C4-2B (cell line): ENCODE measurements at regions not wholly inside any gene's neighbourhood (a gene's known extent, or its start where the extent isn't known, plus 50 kb on each side); places are given as distances from the start of the nearest gene placed in this dataset.

Experiments used
- H3K27ac ChIP-seq: fragments of 450-650 bp; 2 replicates; pipeline ENCODE4 v1.5.1; 2017
- ZFX ChIP-seq: fragments of 450-650 bp; IDR thresholded peaks from 2 replicates; pipeline ENCODE4 v1.6.1; 2017
- TF ChIP-seq, protein P1 (sequence below): fragments of 450-650 bp; conservative IDR thresholded peaks from 2 replicates; pipeline ENCODE4 v1.5.1; 2017; ENCODE audit warnings: mild to moderate bottlenecking

DNA sequence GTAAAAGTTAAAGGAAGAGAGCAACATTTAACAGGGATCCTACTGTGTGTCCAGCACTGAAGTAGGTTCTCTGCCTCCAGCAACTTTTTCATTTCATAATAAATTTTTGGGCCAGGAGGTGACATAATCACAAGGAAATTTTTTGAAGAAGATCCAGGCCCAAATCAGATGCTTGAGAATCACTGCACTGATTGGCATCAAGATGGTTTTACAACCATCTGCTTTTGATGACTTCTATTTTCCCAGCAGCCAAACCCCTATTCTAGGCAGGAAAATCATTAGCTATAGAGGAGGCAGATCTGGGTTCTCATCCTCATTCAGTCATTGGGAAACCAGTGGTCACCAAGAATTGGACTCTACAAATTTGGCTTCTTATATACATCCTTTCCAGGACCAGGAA lies 79.0 kb downstream of the ARL4A start:
- H3K27ac ChIP-seq = no peak overlapping the region

DNA sequence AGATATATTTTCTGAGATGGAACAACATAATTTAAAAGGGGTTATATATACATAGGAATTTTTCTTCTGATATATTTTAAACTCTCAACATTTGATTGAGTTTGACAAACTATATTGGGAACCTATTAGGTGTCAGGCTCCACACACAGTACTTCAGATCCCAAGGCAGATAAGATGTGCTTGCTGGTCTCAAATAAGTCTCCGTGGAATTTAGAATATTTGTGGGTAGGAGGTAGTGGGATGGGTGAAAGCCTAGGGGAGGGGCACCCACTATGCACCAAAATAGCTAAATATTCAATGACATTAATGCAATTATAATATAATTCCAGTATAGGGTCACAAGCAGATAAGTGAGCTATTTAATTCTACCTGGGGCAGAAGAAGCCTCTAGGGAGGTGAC lies 81.5 kb downstream of the ARL4A start:
- H3K27ac ChIP-seq = no peak overlapping the region
- TF ChIP-seq ZFX = no peak
- TF ChIP-seq, protein P1, sequence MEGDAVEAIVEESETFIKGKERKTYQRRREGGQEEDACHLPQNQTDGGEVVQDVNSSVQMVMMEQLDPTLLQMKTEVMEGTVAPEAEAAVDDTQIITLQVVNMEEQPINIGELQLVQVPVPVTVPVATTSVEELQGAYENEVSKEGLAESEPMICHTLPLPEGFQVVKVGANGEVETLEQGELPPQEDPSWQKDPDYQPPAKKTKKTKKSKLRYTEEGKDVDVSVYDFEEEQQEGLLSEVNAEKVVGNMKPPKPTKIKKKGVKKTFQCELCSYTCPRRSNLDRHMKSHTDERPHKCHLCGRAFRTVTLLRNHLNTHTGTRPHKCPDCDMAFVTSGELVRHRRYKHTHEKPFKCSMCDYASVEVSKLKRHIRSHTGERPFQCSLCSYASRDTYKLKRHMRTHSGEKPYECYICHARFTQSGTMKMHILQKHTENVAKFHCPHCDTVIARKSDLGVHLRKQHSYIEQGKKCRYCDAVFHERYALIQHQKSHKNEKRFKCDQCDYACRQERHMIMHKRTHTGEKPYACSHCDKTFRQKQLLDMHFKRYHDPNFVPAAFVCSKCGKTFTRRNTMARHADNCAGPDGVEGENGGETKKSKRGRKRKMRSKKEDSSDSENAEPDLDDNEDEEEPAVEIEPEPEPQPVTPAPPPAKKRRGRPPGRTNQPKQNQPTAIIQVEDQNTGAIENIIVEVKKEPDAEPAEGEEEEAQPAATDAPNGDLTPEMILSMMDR = no peak

More for the DNA sequence above, 79.0 kb downstream of the ARL4A start:
- TF ChIP-seq ZFX = no peak
- TF ChIP-seq, protein P1 = no peak

DNA sequence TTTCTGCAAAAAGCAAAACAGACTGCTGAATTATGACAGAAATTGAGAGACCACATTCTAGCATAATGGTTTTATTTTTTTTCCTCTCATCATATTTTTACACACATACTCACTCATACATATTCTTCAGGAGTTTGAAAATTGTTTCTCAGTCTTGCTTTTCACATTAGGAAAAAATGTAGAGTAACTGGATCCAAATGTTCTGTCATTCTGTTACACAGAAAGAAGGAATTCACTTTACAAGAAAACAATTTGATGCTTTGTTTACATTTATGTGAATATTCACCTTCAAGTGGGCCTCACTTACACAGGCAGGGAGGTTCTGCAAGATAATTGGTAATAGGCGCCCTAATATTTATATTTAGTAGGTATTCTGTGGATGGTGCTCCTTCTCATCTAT lies 82.0 kb downstream of the ARL4A start:
- TF ChIP-seq, protein P1 = no peak
- no peak for TF ChIP-seq ZFX
- no peak overlapping the region for H3K27ac ChIP-seq

DNA sequence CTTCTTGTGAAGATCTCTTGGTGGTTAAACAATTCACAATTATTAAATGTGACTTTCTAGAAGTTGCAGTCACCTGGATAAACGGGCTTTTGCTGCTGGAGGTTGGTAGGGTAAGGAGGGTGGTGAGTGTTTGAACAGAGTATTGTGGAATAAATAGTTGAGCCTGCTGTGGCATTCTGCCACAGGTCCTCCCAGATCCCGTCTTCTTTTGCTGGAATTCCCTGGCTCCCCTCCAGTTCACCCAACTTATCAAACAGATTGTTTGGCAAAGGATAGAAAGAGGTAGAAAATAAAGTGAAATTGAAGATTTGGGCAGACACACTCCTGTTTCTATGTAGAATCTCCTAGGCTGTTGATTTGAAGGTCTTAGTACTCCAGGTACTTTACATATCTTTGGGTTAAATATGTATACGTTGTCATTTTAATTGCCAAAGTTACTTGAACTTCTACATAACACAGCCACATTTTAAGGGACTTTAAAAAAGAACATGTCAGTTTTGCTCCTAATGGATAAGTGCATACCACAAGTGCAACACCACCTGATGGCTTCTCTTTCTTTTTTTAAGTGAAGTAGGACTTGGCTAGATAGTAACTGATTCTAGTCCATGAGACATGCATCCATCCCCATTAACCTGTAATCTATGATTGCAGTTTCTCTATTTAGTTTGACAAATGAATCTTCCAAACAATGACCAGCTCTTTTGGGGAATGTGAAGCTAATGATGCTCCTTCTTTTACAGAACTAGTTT lies 83.0 kb downstream of the ARL4A start:
- no peak overlapping the region for H3K27ac ChIP-seq
- no peak for TF ChIP-seq ZFX
- TF ChIP-seq, protein P1 = no peak

DNA sequence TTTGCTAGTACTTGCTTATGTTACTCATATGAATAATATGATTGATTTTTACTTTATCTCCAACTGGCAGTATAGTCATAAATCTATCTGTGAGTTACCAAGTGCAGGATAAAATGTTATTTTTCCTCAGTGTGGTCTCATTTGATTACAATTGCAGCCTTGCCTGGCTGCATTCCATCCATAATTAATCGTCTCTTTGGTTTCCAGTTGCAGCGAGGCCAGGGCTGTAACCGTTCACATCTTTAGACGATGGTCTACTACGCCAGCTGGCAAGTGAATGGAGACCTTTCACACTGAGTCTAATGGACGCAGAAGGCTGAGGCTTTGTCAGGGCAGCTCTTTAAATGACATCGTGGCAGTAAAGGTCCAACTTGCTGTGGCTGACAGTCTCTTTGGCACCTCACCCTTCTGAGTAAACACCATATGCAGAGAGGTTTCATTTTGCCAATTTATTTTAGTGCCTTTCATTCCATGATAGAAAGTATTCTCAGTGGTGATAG lies 84.0 kb downstream of the ARL4A start:
- no peak overlapping the region for H3K27ac ChIP-seq
- TF ChIP-seq, protein P1 = no peak
- no peak for TF ChIP-seq ZFX

DNA sequence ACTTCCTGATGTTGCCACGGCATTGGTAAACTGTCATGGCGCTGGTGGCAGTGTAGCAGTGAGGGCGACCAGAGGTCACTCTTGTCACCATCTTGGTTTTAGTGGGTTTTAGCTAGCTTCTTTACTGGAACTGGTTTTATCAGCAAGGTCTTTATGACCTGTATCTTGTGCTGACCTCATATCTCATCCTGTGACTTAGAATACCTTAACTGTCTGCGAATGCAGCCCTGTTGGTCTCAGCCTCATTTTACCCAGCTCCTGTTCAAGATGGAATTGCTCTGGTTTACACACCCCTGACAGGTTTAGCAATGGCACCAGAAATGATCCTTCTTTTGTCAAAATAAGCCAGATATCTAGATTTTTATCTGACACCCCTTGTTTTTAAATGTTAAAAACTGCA lies 85.3 kb downstream of the ARL4A start:
- no peak overlapping the region for H3K27ac ChIP-seq
- no peak for TF ChIP-seq ZFX
- TF ChIP-seq, protein P1 = no peak

DNA sequence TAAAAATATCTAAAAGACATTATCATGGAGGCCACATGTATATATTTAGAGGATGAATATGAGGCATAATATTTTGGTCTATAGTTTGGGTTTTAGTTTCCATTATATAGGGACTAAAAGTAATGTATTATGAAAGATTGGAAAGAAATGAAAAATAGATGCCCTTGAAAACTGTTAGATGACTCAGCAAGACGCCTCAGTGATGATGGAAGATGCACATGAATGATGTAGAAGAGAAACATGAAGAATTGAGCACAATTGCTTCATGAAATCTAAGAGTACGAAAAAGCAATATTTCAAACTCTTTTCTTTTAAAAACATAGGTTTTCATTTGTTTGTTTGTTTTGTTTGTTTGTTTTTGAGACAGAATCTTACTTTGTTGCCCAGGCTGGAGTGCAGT lies 89.8 kb downstream of the ARL4A start:
- H3K27ac ChIP-seq = no peak overlapping the region
- TF ChIP-seq, protein P1 = no peak
